Activated T-cell treated with anti-CD3 and anti-CD28 coated beads, Interleukin-2, amount 50 U/mL, for 24 hours (primary cell): ENCODE measurements at regions not wholly inside any gene's neighbourhood (a gene's known extent, or its start where the extent isn't known, plus 50 kb on each side); places are given as distances from the start of the nearest gene placed in this dataset.

Source experiments
- DNase-seq: peaks from one replicate; pipeline ENCODE4 v3.0.0-alpha.2; 2020
- H3K27ac Mint-ChIP-seq: 2 replicates; pipeline ENCODE4 v1.8.0; 2020; ENCODE audit warnings: mild to moderate bottlenecking, mixed read lengths
- H3K27me3 Mint-ChIP-seq: 2 replicates; pipeline ENCODE4 v1.8.0; 2020; ENCODE audit warnings: mixed read lengths
- H3K36me3 Mint-ChIP-seq: 2 replicates; pipeline ENCODE4 v1.8.0; 2020; ENCODE audit warnings: low read depth, mixed read lengths
- H3K4me1 Mint-ChIP-seq: 2 replicates; pipeline ENCODE4 v1.8.0; 2020; ENCODE audit warnings: low read depth, mixed read lengths
- H3K4me3 Mint-ChIP-seq: 2 replicates; pipeline ENCODE4 v1.8.0; 2020; ENCODE audit warnings: mild to moderate bottlenecking, moderate library complexity, mixed read lengths
- H3K9me3 Mint-ChIP-seq: 2 replicates; pipeline ENCODE4 v1.8.0; 2020; ENCODE audit warnings: mixed read lengths

DNA sequence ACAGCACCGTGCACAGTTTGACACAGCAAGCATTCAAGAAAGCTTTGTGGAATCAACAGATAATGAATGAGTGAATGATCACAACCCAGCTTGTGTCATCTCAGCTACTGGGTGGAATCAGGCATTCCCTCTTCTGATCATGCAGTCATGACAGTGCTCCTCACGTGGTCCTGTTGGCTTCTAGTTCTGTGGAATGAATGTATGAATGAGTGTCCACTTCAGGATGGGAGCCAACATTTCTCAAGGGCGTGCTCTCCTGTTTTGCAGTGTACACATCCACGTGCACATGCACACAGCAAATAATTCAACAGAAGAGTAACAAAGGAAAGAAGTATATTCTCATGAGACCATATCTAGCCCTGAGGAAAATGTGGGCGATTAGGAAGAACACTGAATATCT lies 133.1 kb upstream of the NPVF start:
- Mint-ChIP-seq H3K36me3 (no peaks in the 10 kb centered on the region), H3K4me1 (peaks cover 4% of the 10 kb centered on the region), H3K4me3 (no peak overlapping the region), H3K9me3 (no peaks in the 10 kb centered on the region), H3K27ac (no peak overlapping the region), H3K27me3 (peaks cover 7% of the 10 kb centered on the region)
- no peak for DNase-seq

DNA sequence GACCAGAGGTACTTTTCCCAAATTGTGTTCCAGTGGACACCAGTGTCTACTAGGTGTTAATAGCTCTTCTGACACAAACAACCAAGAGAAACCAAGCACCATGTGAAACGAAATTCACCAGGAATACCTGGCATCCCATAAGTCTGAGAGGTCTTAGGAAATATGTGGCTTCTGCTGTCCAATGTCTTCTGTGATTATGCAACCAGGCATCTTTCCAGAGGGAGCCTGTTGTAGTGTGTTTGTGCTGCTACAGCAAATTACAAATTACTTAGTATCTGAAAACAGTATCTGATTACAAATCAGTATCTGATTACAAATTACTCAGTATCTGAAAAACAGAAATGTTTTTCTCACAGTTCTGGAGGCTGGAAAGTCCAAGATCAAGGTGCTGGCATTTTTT lies 133.6 kb upstream of the NPVF start:
- H3K4me1 Mint-ChIP-seq = peaks cover 4% of the 10 kb centered on the region
- no peak for DNase-seq
- H3K9me3 Mint-ChIP-seq = no peaks in the 10 kb centered on the region
- no peaks in the 10 kb centered on the region for H3K36me3 Mint-ChIP-seq
- no peak overlapping the region for H3K4me3 Mint-ChIP-seq
- H3K27me3 Mint-ChIP-seq = peaks cover 7% of the 10 kb centered on the region
- no peak overlapping the region for H3K27ac Mint-ChIP-seq

DNA sequence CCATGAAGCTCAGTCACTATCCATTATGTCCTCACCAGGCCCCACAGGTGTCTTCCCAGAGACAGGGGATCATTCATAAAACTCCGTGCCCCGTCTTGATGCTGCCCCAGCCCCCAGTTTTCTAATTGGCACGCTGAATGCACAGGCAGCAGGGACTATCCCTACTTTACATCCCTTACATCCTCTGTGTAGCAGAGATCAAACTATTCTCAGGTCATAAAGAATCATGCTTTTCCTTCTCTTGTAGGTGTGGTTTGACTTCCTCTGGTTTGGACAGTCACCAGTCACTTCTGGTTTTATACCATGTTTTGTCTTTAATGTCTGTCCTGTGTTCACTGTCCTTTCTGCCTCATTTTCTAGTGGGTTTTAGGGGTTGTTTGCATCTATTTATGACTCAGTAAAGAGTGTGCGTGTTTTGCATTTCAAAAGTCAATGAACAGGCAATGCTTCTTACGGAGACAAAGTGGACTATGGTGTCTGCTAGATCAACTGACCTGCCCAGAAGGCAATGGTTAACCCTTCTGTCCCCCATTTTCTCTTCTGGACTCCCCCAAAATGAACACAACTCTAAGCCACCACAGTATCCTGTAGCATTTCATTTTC lies 140.4 kb upstream of the NPVF start:
- Mint-ChIP-seq H3K9me3 (peaks cover 11% of the 10 kb centered on the region), H3K27me3 (peaks cover 22% of the 10 kb centered on the region), H3K27ac (no peak overlapping the region), H3K4me3 (no peak overlapping the region), H3K36me3 (no peaks in the 10 kb centered on the region), H3K4me1 (no peaks in the 10 kb centered on the region)
- no peak for DNase-seq

DNA sequence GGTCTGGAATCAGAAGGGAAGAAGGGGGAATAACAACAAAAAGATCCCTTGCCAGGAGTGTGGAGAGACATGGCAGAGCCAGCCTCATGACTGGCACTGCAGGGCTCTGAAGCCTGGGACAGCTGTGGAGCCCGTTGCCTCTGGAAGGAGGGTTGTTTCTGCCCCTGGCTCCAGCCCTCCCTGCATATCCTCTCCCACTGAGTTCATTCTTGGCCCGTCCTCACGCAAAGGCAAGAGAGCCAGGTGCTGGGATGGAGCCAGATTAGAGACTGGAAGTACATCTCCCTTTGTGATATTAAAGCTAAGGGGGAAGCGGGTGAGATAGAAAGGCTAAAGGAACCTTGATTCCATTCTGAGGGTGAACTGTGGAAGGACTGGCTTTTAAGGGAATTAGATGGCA lies 141.5 kb upstream of the NPVF start:
- no peak overlapping the region for H3K4me3 Mint-ChIP-seq
- H3K9me3 Mint-ChIP-seq = peaks cover 11% of the 10 kb centered on the region
- DNase-seq = no peak
- no peaks in the 10 kb centered on the region for H3K36me3 Mint-ChIP-seq
- no peak overlapping the region for H3K27ac Mint-ChIP-seq
- peaks cover 22% of the 10 kb centered on the region for H3K27me3 Mint-ChIP-seq
- H3K4me1 Mint-ChIP-seq = no peaks in the 10 kb centered on the region

DNA sequence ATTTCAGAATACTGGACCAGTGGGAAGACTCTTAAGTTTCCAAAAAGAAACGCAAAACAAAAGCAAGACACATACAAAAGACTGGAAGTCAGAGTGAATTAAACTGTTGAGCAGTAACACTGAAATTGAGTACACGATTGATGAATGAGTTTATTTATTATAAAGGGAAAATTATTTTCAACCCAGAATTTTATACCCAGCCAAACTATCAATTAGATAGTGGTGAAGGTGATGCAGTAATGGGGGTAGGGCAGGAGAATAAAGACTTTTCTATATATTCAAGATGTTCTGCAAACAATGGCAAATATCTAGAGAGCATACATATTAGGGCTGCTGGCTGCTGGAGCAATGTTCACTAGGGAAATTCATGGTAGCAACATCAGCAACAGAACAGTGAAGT lies 143.7 kb upstream of the NPVF start:
- H3K4me1 Mint-ChIP-seq = no peaks in the 10 kb centered on the region
- H3K27me3 Mint-ChIP-seq = peaks cover 25% of the 10 kb centered on the region
- H3K27ac Mint-ChIP-seq = no peak overlapping the region
- no peak for DNase-seq
- no peak overlapping the region for H3K4me3 Mint-ChIP-seq
- H3K9me3 Mint-ChIP-seq = peaks cover 11% of the 10 kb centered on the region
- no peaks in the 10 kb centered on the region for H3K36me3 Mint-ChIP-seq

DNA sequence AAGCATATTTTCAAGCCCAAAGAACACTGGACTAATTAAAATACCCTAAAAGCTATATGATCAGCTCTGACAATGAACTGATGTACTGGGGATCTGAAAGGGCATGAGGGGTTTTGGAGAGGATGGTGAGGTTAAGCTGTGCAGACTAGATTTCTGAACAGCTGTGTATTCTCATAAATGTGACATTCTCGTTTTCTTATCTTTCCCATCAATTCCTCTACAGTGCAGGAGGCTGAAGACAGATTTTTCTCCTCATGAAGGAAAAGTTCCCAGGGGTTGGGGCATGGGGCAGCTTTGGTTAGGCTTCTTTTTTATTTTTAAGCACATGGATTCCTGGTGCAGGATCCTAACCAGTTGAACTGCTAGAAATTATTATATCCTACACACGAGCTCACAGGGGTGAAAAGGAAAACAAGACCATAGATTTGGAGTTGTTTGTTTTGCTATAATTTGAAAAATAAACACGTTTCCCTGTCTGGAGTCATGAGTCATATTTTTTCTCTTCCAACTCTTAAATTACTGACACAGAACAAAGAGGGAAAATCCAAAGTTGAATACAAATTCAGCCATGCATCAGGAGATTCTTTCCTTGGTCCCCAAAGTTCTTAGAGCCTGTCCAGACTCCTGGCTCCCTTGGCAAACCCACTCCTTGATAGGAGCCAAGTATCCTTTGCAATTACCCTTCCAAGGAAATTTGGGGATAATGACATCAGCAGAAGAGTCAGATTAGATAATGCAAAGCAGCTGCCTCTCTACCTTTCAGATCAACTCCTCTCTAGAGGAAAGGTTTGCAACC lies 147.7 kb upstream of the NPVF start:
- no peak for DNase-seq
- H3K4me1 Mint-ChIP-seq = no peaks in the 10 kb centered on the region
- H3K9me3 Mint-ChIP-seq = peaks cover 11% of the 10 kb centered on the region
- H3K36me3 Mint-ChIP-seq = no peaks in the 10 kb centered on the region
- H3K4me3 Mint-ChIP-seq = no peak overlapping the region
- H3K27ac Mint-ChIP-seq = no peak overlapping the region
- H3K27me3 Mint-ChIP-seq = peaks cover 18% of the 10 kb centered on the region

DNA sequence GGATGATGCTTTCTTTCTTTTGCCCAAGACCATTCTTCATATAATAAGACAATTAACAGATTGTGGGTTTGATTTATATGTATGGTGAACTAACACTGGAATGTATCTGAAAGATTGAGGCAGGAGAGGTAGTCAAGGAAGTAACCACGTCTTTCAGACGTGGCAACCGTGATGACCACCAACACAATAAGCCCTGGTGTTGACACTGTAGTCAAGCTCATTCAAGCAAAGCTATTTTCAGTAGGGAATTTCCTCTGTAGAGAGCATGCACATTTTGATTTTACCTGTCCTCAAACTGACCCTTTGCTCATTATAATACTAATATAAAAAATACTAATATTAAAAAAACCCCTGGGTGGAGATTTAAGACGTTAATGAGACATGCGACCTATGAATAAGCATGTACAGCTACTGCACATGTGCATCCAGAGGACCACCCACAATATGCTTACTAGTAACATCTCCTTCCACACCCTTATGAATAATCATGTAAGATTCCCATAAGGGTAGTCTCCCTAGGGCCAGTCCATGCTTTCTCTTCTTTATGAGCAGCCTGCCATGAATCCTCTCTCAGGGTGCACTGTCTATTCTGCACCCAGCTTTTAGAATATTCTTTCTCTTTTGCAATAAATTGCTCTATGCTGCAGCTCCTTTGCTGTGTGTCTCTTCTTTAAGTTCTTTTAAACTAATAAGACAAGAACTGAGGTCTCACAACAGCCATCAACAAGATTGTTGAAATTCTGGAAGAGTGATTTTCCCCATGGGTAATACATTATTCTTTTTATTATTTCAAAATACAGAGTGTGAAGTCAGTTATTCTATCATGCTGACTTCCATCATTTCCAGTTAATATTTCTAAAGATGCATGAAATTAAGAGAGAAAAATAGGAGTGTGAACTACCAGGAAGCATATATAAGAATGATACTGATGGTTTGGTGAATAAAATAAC lies 151.3 kb upstream of the NPVF start:
- Mint-ChIP-seq H3K27ac (no peak overlapping the region), H3K27me3 (peaks cover 18% of the 10 kb centered on the region), H3K4me1 (no peaks in the 10 kb centered on the region), H3K36me3 (no peaks in the 10 kb centered on the region), H3K4me3 (no peak overlapping the region), H3K9me3 (no peaks in the 10 kb centered on the region)
- no peak for DNase-seq

DNA sequence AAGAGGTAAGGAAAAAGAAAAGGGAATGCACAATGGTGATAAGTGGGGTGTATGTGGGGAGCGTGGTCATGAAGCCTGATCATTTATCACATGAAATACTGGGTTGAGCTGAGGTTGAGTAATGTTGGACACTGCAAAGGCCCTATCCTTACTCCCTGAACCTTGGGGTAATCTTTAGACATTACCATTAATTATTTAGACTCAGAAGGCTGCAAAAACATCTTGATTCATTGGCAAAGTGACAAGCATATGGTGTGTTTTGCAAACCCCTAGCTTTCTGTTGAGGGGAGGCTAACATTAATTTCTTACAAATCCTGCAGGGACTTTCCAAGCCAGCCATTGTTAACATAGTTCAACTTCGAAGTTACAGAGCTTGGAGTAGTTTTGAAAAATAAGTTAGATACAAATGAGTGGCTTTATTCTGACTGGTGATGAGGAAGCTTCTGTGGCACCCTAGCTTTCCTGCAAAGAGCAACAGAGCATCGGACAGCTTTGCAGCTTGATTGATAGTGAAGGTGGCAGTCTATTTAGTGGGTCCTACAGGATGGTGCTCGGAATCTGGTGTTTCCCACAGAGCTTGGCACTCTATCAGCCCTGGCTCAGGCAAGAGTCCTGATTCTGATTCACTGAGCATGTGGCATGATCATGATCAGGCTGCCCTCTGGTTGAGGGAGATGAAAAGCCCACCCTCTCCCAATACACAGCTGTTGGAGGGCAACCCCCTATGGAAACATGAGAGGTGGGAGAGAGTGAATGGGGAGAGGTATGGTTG lies 153.7 kb upstream of the NPVF start:
- Mint-ChIP-seq H3K9me3 (no peaks in the 10 kb centered on the region), H3K4me1 (no peaks in the 10 kb centered on the region), H3K27me3 (peaks cover 10% of the 10 kb centered on the region), H3K27ac (no peak overlapping the region), H3K4me3 (no peak overlapping the region), H3K36me3 (no peaks in the 10 kb centered on the region)
- no peak for DNase-seq

DNA sequence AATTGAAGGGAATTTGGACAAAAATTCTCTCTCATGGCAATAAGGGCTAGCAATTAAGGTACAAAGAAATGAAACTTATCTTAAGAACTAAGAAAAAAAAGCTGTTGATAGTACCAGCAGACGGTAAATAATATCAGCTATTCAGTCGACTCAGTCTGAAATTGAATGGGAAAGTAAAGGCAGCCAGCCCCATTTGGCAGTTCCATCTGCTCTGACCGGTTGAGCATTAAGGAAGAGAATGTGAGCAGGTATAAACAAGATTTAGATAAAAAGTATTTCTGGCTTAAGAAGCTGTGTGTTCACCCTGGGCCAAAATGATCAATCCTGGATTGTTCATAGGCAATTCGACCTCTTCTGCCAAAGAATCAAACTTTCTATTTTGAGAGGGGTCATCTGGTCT lies 154.6 kb upstream of the NPVF start:
- DNase-seq = no peak
- H3K36me3 Mint-ChIP-seq = no peaks in the 10 kb centered on the region
- no peak overlapping the region for H3K4me3 Mint-ChIP-seq
- H3K9me3 Mint-ChIP-seq = no peaks in the 10 kb centered on the region
- H3K27me3 Mint-ChIP-seq = peaks cover 8% of the 10 kb centered on the region
- H3K4me1 Mint-ChIP-seq = no peaks in the 10 kb centered on the region
- H3K27ac Mint-ChIP-seq = no peak overlapping the region

DNA sequence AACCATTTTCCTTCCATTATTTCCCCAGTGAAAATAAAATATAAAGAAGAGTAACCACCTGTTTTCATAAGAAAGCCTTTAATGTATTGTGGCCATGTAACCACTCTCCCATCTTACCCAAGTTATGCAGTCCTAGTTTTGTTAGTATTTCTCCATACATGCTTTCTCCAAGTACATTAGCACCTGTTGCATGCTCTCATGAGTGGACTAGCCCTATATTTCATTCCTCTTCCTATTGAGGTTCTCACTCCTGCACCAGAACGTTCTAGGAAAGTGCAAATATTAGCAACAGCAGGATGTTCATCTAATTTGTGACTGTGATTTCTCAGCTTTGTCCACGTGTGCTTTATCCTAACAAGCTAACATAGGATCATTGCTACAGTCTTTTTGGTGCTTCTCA lies 155.1 kb upstream of the NPVF start:
- H3K27me3 Mint-ChIP-seq = peaks cover 5% of the 10 kb centered on the region
- no peak overlapping the region for H3K27ac Mint-ChIP-seq
- H3K4me1 Mint-ChIP-seq = no peaks in the 10 kb centered on the region
- no peak for DNase-seq
- H3K4me3 Mint-ChIP-seq = no peak overlapping the region
- H3K9me3 Mint-ChIP-seq = no peaks in the 10 kb centered on the region
- H3K36me3 Mint-ChIP-seq = no peaks in the 10 kb centered on the region

DNA sequence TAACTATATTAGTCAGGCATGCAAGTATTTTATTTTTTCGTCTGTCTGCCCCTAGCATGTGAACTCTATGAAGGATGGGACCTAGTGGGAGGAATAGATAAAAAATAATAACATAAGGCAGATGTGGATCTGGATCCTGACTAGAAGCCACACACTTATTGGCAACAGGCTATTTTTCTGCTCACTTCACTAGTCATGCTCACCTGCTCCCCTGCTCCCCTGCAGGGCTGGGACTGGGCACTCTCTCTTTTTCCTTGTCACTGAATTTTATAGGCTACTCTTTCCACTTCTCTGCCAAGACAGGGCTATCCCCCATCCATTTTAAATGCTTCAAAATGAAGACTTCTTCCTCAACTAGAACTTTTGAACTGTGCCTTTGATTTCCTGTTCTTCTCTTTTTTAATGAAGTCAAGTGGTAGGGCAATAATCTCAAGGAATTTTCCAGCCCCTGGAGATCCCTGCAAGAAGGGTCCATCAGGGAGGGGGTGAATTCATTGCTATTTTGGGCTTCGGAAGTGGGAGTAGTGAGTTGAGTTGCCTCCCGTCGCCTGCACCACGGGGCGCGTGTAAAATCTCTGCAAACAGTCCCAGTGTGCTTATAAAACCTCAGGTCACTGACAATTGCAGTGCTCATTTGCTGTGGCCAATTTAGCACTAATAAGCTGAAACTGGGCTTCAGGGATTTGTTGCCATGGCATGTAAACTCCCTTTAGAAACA lies 156.7 kb upstream of the NPVF start:
- no peak overlapping the region for H3K4me3 Mint-ChIP-seq
- H3K36me3 Mint-ChIP-seq = no peaks in the 10 kb centered on the region
- no peaks in the 10 kb centered on the region for H3K4me1 Mint-ChIP-seq
- no peak overlapping the region for H3K27ac Mint-ChIP-seq
- no peaks in the 10 kb centered on the region for H3K9me3 Mint-ChIP-seq
- no peak for DNase-seq
- H3K27me3 Mint-ChIP-seq = peaks cover 7% of the 10 kb centered on the region

DNA sequence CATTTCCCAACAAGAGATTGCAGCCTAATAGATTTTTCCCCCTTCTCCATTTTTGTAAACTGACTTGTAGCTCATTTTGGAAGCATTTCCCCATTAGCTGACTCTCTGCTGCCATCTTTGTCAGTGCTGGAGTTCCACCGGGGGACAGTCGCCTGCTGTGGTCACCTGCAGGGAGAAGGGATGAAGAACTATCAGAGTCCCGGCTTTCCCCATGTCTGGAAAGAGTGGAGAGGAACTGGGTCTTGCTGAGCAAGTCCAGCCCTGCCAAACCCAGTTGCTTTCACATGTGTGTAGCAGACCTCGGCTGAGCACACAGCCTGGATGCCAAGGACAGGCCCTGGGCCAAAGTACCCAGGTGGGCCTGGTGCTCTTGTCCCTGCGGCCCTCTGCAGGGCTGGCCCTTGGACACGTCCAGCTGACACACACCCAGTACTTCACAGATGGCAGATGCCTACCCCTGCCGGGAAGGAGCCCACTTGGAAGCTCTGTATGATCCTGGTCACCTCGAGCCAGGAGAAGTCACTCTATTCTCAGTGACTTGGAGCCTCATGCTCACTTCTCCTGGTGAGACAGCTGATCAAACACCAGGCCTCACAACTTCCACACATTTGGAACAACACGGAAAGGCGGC lies 157.3 kb upstream of the NPVF start:
- Mint-ChIP-seq H3K4me1 (no peaks in the 10 kb centered on the region), H3K27ac (no peak overlapping the region), H3K36me3 (no peaks in the 10 kb centered on the region), H3K9me3 (no peaks in the 10 kb centered on the region), H3K4me3 (no peak overlapping the region), H3K27me3 (peaks cover 9% of the 10 kb centered on the region)
- no peak for DNase-seq

DNA sequence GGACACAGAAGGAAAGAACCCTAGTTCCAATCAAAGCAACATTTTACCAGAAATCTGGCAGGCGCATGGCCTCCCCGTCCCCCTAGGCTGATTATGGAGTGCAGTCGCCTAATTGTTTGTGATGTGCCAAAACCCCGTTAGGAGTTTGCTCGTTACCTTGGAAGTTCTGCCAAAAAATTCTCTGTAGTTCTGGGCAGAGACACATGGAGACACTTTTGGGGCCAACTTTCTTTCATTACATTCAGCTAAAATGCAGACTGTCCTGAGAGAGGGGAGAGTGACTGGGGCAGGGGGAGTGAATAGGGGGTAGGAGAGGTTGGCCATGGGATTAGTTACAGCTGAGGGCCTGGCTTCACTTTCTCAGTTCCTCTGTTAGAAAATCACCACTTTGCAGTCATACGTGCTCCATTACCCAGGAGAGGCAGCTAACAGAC lies 158.0 kb upstream of the NPVF start:
- H3K9me3 Mint-ChIP-seq = no peaks in the 10 kb centered on the region
- no peaks in the 10 kb centered on the region for H3K4me1 Mint-ChIP-seq
- no peaks in the 10 kb centered on the region for H3K36me3 Mint-ChIP-seq
- DNase-seq = no peak
- H3K4me3 Mint-ChIP-seq = no peak overlapping the region
- peaks cover 8% of the 10 kb centered on the region for H3K27me3 Mint-ChIP-seq
- H3K27ac Mint-ChIP-seq = no peak overlapping the region
